Choroid plexus epithelial cell (primary cell): ENCODE measurements at regions not wholly inside any gene's neighbourhood (a gene's known extent, or its start where the extent isn't known, plus 50 kb on each side); places are given as distances from the start of the nearest gene placed in this dataset.

Source experiments
- DNase-seq: peaks from one replicate; pipeline ENCODE4 v3.0.0-alpha.2; 2010; ENCODE audit warnings: low read depth
- H3K4me3 ChIP-seq: 2 replicates; pipeline ENCODE4 v1.5.1; 2011; ENCODE audit warnings: low read depth, mild to moderate bottlenecking, control low read depth, low read length, moderate library complexity
- TF ChIP-seq, protein P1 (sequence below): conservative IDR thresholded peaks from 2 replicates; pipeline ENCODE4 v1.5.1; 2011; ENCODE audit warnings: low read depth, mild to moderate bottlenecking, control low read depth, inconsistent platforms, low read length, moderate library complexity

DNA sequence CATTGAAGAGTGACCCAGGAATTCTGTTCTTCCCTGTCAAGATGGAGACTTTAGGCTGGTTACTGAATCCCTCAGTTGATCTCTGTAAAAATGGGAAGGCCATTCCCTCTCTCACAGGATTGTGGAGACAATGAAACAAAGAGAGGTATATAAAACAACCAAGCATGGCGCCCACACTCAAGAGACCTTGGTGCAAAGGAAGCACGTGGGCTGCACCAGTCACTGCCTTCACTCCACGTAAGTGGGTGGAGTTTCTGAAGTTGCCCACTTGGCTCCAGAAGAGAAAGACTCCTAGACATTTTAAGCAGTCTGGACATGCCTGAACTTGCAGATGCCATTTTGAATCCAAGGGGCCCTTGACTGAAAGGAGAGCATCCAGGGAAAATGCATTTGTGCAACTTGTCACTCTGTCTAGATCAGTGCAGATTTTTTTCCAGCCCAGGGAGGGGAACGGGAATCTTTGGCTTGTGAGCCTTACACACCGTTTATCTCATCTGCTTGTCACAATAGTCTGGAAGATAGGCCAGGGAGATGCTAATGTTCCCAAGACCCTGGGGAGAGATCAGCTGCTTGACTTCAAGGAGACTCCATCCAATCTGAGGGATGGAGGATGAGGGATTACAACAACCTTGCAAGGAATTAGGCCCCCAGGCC, 96.9 kb upstream of the TBX3 start:
- H3K4me3 ChIP-seq = no peak overlapping the region
- no peak for DNase-seq
- TF ChIP-seq, protein P1, sequence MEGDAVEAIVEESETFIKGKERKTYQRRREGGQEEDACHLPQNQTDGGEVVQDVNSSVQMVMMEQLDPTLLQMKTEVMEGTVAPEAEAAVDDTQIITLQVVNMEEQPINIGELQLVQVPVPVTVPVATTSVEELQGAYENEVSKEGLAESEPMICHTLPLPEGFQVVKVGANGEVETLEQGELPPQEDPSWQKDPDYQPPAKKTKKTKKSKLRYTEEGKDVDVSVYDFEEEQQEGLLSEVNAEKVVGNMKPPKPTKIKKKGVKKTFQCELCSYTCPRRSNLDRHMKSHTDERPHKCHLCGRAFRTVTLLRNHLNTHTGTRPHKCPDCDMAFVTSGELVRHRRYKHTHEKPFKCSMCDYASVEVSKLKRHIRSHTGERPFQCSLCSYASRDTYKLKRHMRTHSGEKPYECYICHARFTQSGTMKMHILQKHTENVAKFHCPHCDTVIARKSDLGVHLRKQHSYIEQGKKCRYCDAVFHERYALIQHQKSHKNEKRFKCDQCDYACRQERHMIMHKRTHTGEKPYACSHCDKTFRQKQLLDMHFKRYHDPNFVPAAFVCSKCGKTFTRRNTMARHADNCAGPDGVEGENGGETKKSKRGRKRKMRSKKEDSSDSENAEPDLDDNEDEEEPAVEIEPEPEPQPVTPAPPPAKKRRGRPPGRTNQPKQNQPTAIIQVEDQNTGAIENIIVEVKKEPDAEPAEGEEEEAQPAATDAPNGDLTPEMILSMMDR = no peak

DNA sequence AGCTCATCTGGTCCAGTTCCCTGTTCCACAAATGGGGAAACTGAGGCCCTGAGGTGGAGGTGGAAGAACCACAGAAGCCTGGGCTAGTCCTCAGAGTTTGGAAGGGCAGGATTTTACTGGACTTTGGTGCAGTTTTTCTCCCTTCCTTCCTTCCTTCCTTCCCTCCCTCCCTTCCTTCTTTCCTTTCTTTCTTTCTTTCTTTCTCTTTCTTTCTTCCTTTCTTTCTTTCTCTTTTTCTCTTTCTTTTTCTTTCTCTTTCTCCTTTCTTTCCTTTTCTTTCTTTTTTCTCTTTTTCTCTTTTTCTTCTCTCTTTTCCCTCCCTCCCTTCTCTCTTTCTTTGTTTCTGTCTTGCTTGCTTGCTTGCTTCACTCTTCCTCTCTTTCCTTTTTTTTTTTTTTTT, 95.7 kb upstream of the TBX3 start:
- no peak for DNase-seq
- TF ChIP-seq, protein P1 = no peak
- H3K4me3 ChIP-seq = no peak overlapping the region

DNA sequence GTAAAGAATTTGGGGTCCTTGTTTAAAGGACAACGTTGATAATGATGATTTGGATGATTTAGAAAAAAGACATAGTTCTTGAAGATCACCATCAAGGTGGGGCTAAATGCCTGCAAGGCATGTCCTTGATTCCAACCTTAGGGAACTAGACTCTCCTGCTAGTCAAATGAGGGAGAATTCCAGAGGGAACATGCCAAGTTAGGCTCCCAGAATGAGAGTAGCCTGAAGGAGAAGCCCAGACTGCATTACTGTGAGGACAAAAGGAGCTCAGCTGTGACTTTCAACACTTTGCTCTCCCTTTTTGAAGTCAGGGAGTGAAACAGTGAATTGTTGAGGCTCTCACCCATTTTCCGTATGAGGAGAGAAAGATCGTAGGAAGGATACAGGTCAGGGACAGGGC, 95.2 kb upstream of the TBX3 start:
- DNase-seq = no peak
- H3K4me3 ChIP-seq = no peak overlapping the region
- TF ChIP-seq, protein P1 = no peak

DNA sequence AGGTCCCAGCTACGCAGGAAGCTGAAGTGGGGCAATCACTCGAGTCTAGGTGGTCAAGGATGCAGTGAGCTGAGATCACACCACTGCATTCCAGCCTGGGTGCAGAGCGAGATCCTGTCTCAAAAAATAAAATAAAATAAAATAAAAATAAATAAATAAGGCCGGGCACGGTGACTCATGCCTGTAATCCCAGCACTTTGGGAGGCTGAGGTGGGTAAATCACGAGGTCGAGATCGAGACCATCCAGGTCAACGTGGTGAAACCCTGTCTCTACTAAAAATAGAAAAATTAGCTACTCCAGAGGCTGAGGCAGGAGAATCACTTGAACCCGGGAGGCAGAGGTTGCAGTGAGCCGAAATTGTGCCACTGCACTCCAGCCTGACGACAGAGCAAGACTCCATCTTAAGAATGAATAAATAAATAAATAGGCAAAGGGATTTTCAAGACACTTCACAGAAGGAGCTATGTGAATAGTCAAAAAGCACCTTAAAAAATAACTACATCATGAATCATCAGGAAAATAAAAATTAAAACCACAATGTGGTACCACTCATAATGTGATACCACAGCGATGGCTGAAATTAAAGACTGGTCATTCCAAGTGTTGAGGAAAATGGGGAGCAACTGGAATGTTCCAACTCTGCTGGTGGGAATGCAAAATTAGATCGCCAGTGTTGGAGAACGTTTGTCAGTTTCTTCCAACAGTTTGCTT, 92.9 kb upstream of the TBX3 start:
- TF ChIP-seq, protein P1 = no peak
- no peak overlapping the region for H3K4me3 ChIP-seq
- DNase-seq = peak; percentile 77

DNA sequence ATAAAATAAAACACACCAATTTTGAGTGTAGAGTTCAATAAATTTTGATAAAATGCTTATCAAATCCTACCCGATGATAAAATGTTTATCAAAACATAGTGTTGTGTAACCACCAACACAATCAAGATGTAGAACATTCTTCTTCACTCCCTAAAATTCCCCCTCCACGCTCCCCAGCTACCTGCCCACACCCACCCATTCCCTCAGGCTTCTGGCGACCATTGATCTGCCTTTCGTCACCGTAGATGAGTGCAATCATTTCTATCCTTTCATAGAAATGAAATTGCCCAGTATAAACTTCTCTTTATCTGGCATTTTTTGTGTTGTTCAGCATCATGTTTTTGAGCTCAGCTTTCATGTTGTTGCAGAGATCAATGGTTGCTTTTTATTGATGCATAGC, 90.7 kb upstream of the TBX3 start:
- DNase-seq = no peak
- TF ChIP-seq, protein P1 = no peak
- no peak overlapping the region for H3K4me3 ChIP-seq

DNA sequence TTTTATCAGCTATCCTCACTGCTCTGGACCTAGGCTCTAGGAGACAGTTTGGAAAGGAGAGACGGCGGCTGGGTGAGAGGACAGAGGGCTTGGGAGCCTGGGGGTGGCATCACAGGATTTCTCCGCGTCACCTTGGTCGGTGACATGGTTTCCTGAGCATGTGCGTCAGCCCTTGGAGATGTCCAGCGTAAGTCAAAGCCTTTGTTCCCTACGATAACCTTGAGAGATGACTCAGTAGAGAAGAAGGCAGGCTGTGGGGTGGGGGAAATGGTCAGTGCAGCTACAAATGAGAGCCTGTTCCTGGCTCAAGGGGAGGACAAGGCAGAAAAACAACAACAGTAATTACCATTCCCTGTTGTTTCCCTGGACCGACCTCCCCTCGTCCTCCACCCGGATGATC, 90.2 kb upstream of the TBX3 start:
- TF ChIP-seq, protein P1 = no peak
- H3K4me3 ChIP-seq = no peak overlapping the region
- peak; percentile 80 for DNase-seq

DNA sequence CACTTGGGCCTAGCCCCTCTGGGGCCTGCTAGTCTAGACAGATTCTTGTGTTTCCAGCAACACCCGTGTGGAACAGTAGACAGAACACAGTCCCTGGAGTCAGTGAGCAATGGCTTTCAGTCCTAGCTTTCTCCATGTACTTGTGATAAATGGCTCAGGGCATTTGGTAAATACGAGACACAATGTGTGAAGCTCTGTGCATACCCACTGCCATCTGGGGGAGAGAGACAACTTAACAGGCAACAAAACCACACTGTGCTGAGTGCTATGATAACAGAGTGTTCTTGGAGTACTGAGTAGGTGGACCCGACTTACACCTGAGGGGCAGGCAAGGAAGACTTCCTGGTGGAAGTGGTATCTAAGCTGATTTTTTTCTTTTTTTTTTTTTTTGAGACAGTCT, 86.3 kb upstream of the TBX3 start:
- TF ChIP-seq, protein P1 = no peak
- DNase-seq = no peak
- H3K4me3 ChIP-seq = no peak overlapping the region
